ENCODE measurements at regions not wholly inside any gene's neighbourhood (a gene's known extent, or its start where the extent isn't known, plus 50 kb on each side); places are given as distances from the start of the nearest gene placed in this dataset.

GRCh38 chr13:98632961-98633360 lies 56.1 kb upstream of the STK24 start:
- FAIRE-seq (no peak), DNase-seq (ENCODE audit: low read depth) (peak; percentile 37)
- Histone ChIP-seq H3K27me3 (ENCODE audit: control insufficient read depth, insufficient read depth, low read length) (no peaks in the 10 kb centered on the region), H3K4me3 (ENCODE audit: low read depth, low read length) (no peak overlapping the region), H3K36me3 (ENCODE audit: control insufficient read depth, insufficient read depth, low read length) (no peaks in the 10 kb centered on the region)
- TF ChIP-seq CTCF (IDR thresholded peaks at IDR 0.05; ENCODE audit: insufficient read depth, low read length, severe bottlenecking), result no peak

DNA sequence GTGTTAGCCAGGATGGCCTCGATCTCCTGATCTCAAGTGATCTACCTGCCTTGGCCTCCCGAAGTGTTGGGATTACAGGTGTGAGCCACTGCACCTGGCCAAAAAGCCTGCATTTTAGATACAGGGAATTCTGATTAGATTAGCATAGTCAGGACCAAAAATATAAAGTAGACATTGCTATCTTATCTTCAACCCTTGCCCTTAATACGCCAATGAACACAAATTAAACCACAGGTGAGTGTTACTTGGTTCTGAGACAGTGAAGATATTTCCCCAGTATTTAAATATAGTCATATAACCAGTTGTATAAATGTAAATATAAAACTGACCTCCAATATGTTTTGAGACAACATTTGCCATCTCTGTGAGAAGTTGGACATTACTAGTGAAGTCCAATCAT lies 52.1 kb upstream of the STK24 start:
- DNase-seq (ENCODE audit: low read depth) (no peak), FAIRE-seq (no peak)
- H3K4me3 ChIP-seq (ENCODE audit: low read depth, low read length), result no peak overlapping the region
- no peaks in the 10 kb centered on the region for H3K36me3 ChIP-seq (ENCODE audit: control insufficient read depth, insufficient read depth, low read length)
- no peak for TF ChIP-seq CTCF (IDR thresholded peaks at IDR 0.05; ENCODE audit: insufficient read depth, low read length, severe bottlenecking)
- no peaks in the 10 kb centered on the region for H3K27me3 ChIP-seq (ENCODE audit: control insufficient read depth, insufficient read depth, low read length)
